ENCODE measurements at regions not wholly inside any gene's neighbourhood (a gene's known extent, or its start where the extent isn't known, plus 50 kb on each side); places are given as distances from the start of the nearest gene placed in this dataset.

DNA sequence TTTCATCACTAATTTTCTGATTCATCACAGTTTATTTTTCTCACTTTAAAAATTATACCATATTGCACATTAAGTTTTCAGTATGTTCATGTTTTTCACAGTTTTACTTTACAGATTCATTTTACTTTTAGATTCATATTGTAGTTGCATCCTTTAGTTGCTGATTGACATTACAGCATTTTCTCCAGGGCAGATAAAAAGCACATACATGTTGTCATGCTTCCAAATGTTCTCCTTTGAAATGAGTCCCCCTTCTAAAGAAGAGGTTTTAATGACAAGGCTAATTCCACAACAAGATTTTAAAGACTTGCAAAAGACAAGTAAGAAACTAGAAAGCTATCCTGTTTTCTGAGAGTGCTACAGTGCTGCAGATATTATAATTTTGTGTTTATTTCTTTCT is 72.1 kb upstream of the RASSF8 start:
- TF ChIP-seq, protein P1, sequence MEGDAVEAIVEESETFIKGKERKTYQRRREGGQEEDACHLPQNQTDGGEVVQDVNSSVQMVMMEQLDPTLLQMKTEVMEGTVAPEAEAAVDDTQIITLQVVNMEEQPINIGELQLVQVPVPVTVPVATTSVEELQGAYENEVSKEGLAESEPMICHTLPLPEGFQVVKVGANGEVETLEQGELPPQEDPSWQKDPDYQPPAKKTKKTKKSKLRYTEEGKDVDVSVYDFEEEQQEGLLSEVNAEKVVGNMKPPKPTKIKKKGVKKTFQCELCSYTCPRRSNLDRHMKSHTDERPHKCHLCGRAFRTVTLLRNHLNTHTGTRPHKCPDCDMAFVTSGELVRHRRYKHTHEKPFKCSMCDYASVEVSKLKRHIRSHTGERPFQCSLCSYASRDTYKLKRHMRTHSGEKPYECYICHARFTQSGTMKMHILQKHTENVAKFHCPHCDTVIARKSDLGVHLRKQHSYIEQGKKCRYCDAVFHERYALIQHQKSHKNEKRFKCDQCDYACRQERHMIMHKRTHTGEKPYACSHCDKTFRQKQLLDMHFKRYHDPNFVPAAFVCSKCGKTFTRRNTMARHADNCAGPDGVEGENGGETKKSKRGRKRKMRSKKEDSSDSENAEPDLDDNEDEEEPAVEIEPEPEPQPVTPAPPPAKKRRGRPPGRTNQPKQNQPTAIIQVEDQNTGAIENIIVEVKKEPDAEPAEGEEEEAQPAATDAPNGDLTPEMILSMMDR (IDR thresholded peaks at IDR 0.05 in 8 of 11, conservative IDR thresholded peaks at IDR 0.05 in 3 of 11) = no peak
- TF ChIP-seq POLR2A (IDR thresholded peaks at IDR 0.05) = no peak
- TF ChIP-seq POLR2AphosphoS5 (IDR thresholded peaks at IDR 0.05) = no peak

Data from spleen (tissue), 7 donors.